GM18511 (cell line): ENCODE measurements at regions not wholly inside any gene's neighbourhood (a gene's known extent, or its start where the extent isn't known, plus 50 kb on each side); places are given as distances from the start of the nearest gene placed in this dataset.

Experiments
- ATAC-seq: cut with Tn5 transposase; IDR thresholded peaks from one replicate; pipeline ENCODE4 v1.9.1; 2021; ENCODE audit warnings: mild to moderate bottlenecking, moderate library complexity; ENCODE audit not compliant: unreplicated experiment

GRCh38 chr18:23384778-23385736, 68.0 kb upstream of the RIOK3 start:
- peak; percentile 61 for ATAC-seq

- ATAC-seq = no peak
These were observed 66.8 kb upstream of the RIOK3 start for GRCh38 chr18:23386317-23386716.

- ATAC-seq = no peak
These were observed 65.8 kb upstream of the RIOK3 start for GRCh38 chr18:23387265-23387664.

GRCh38 chr18:23388357-23388756, 64.7 kb upstream of the RIOK3 start:
- ATAC-seq = no peak

GRCh38 chr18:23391156-23391555, 61.9 kb upstream of the RIOK3 start:
- no peak for ATAC-seq

- ATAC-seq = no peak
These were observed 55.2 kb upstream of the RIOK3 start for GRCh38 chr18:23397907-23398306.

GRCh38 chr18:23398401-23398800, 54.7 kb upstream of the RIOK3 start:
- no peak for ATAC-seq

GRCh38 chr18:23399067-23399466, 54.0 kb upstream of the RIOK3 start:
- no peak for ATAC-seq

GRCh38 chr18:23400918-23401317, 52.2 kb upstream of the RIOK3 start:
- ATAC-seq = no peak

- ATAC-seq = no peak
These were observed 51.4 kb upstream of the RIOK3 start for GRCh38 chr18:23401400-23402347.
